Stimulated activated CD8-positive, alpha-beta memory T cell treated with anti-CD3 and anti-CD28 coated beads, Interleukin-7, amount 100 ng/mL, for 24 hours (primary cell): ENCODE measurements at regions not wholly inside any gene's neighbourhood (a gene's known extent, or its start where the extent isn't known, plus 50 kb on each side); places are given as distances from the start of the nearest gene placed in this dataset.

Experiments used
- DNase-seq: peaks from one replicate; pipeline ENCODE4 v3.0.0-alpha.2; 2020; ENCODE audit warnings: low read depth

DNA sequence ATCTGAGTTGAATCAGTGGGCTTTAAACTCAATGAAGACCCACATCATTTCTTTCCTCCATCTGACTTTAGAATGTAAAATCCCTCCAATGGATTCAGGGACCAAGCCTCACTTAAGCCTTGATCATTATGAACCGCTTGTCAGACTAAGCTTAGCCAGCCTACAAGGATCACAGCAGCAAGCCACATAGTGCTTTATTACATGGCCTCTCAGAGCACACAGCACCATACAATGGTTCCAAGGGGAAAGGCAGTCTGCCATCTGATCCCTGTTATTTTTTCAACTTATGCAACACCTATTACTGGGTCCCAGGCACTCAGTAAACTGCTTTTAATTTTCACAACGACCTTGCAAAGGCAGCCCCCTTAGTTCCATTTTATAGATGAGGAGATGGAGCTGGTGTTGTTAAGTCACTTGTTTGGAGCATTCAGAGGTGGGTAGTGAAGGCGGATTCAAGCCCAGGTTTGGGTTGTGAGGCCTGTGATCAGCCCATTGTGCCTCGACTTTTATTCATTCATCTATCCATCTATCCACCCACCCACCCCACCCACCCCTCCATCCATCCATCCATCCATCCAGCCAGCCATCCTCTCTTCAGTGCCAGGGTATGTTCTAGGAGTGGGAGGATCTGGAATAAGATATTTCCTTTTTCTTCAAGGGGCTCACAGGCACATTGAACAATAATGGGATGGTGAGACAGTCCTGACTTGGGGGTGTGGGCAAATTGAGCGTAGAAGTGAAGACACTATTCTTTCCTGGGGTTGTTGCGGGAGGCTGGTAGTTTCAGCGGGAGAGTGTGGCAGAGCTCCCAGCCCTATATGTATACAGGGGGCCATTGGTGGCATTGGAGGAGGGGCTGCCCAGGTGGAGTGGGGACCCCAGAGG, 141.2 kb downstream of the MYCN start:
- no peak for DNase-seq

DNA sequence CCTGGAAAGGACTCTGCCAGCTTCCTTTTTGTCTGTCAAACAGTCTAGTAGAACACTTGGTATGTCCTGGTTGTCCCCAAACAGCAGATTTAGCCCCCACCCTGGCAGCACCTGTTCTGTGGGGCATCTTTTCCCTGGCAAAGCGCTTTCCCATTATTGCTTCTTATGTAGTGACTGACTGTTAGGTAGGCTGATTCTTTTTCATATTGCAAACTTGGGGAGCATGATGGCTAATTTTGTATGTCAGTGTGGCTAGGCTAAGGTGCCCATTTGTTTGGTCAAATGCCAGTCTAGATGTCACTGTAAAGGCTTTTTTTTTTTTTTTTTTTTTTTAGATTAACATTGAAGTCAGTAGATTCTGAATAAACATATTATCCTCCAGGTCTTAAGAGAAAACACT, 140.2 kb downstream of the MYCN start:
- DNase-seq: no peak

DNA sequence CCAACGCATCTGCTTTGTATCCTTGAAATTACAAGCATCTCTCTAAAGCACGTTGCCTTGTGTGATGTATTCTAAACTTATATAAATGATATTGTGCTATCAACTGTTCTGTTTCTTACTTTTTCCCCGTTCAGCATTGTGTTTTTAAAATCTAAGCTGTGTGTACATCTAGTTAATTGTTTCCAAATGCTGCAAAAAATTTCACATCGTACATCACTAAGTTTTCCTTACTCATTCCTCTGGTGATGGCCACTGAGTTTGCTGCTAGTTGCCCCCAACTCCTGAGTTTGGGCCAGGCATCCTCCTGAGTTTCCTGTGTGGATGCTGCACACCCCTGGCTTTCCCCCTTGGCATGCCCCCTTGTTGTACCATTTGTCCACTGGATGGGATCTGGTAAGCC, 139.7 kb downstream of the MYCN start:
- DNase-seq: no peak

DNA sequence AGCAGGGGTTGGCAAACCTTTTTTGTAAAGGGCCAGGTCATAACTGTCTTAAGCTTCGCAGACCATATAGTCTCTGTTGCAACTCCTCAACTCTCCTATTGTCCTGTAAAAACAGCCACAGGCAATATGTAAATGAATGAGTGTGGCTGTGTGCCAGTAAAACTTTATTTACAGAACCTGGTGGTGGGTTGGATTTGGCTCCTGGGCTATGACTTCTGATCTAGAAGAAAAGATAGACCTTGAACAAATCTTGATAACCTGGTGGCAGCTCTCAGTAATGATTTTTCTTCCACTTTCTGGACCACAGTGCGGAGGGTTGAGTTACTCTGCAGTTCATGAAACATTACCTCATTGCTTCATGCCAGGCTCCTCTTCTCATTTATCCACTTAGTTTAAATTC, 139.3 kb downstream of the MYCN start:
- DNase-seq: no peak

DNA sequence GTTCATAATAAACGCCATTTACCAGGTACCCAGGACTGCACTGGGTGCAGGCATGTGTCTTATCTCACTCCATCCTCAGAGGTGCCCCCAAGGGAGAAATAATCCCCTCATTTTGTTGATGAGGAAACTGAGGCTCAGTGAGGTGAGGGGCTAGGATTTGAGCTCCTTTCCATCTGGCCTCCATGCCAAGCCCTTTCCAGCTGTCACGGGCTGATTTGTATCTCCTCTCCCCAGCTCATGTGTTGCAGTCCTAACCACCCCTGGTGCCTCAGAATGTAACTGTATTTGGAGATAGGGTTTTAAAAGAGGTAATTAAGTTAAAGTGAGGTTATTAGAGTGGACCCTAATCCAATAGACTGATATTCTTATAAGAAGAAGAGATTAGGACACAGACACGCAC, 137.3 kb downstream of the MYCN start:
- no peak for DNase-seq

DNA sequence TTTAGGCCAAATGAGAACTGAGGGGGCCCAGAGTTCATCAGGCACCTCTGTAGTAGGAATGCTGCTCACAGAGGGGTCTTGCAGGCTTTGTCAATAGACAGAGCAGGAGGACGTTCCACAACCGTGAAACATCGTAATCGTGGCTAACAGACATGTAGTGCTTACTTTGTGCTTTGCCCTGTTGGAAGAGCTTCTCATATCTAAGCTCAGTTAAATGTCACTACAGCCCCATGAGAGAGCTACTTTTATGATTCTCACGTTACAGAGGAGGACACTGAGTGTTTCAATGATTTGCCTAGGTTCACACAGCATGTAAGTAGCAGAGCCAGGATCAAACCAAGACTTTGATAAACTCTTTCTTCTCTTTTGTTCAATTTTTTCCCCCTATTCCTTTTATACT, 136.6 kb downstream of the MYCN start:
- DNase-seq: no peak

DNA sequence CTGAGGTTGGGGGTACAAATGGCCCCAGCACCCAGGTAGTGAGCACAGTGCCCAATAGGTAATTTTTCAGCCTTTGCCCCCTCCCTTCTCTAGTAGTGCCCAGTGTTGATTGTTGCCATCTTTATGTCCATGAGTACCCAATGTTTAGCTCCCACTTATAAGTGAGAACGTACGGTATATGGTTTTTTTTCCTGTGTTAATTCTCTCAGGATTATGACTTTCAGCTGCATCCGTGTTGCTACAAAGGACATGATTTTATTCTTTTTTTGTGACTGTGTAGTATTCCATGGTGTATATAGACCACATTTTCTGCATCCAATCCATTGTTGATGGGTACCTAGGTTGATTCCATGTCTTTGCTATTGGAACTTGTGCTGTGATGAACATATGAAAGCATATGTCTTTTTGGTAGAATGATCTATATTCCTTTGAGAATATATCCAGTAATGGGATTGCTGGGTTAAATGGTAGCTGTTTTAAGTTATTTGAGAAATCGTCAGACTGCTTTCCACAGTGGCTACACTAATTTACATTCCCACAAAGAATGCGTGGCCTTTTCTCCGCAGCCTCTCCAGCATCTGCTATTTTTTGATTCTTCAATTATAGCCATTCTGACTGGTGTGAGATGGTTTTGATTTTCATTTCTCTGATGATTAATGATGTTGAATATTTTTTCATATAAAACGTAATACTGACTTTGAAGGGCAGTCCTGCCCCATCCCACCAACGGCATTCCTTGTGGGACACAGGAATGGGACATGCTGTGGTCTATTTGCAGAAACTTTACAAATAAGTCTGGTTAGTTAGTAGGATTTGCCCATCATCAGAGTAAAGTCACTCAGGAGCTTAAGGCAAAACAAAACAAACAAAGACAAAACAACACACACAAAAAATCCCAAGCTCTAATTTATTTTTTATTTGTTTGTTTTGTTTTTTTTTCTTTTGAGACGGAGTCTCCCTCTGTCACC, 135.0 kb downstream of the MYCN start:
- no peak for DNase-seq

DNA sequence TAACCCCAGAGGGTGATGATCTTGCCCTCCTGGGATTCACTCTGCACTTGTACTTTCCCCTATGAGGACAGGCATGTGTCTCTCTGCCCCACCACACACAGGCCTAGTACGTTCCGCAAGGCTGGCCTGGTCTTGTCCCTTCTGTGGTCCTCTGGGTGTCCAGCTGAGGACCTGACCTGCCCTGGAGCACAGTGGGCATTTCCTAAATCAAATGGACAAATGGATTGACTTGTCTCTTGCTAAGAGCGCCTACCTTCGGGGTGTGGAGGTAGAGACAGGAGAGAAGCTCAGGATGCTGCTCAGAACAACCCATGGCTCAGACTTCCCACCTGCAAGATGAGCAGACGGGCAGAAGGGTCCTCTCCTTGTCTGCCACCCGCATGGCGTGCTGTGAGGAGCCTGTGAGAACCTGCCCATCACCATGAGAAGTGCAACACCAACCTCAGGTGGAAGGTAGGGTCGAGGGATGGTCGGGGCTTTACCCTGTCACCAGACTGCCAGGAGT, 133.6 kb downstream of the MYCN start:
- DNase-seq: no peak

DNA sequence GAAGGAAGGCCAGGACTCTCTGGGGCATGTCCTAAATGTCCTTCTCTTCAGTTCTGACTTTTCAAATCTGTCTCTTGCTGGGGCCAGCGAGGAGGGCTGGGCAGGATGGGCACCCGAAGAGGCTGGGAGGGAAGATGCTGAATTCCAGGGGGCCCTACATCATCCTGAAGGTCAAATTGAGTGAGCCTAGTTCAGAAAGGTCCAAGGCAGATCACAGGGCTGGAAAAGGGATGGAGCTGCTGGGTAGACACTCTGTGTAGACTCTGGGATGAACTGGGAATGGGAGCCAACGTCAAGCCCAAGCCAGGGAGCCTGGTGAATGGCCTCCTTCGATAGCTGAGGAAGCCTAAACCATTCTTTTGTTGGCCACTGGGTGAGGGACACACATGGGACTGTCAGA, 133.1 kb downstream of the MYCN start:
- no peak for DNase-seq

DNA sequence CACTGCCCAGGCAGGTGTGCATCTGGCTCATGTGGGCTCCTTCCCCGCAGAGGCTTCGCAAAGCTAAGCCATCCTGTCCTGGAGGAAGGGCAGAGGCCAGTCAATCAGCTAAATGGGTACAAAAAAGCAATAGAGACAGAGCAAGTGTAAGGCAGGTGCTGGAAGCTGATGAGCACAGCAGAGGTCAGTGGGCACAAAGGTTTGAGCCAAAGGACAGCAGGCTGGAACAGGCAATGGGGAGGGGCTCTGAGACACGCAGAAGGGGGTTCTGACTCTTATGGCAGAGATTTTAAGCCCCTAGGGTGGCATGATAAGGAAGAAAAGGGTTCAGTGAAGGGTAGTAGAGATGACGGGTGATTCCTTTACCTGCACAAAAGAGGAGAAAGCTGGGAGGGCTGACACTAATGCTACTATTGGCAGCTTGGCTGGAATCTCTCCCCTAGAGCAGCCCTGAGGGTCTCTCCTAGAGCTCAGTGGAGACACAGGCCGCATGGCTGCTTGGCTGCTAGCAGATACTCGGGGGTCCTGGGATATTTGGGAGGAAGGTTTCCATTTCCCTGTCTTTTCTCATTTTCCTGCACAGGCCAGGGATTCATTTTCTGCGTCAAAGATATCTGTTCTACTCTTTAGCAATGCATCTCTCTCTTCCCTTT, 132.4 kb downstream of the MYCN start:
- no peak for DNase-seq

DNA sequence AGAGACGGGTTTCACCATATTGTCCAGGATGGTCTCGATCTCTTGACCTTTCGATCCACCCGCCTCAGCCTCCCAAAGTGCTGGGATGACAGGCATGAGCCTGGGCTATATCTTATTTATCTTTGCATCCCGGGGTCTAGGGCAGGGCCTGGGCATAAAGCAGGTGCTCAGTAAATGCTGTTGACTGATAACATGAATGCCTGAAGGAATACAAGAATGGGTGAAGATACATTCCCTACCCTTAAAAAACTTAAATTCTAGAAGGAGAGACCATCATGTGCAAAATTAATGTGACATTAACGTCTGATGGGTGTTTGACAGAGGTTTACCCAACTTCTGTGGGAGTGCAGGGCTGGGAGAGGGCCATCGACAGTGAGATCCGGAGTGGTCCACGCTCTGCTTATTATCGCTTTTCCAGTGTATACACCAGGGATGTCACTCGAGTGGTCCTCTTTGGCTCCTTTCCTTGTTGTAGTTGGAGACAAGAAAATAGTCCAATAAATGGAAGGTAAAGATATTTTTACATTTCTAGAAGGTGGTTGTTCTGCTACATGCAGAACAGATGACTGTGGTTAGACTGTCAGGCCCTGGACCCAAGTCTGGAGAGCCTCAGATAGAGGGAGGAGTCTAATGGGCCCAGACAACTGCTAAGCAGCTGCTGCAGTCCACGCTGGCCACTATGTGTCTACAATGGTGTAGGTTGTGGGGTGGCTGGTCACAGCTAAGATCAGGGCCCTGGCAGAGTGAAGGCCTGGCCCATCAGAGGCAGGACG, 131.7 kb downstream of the MYCN start:
- DNase-seq: no peak

DNA sequence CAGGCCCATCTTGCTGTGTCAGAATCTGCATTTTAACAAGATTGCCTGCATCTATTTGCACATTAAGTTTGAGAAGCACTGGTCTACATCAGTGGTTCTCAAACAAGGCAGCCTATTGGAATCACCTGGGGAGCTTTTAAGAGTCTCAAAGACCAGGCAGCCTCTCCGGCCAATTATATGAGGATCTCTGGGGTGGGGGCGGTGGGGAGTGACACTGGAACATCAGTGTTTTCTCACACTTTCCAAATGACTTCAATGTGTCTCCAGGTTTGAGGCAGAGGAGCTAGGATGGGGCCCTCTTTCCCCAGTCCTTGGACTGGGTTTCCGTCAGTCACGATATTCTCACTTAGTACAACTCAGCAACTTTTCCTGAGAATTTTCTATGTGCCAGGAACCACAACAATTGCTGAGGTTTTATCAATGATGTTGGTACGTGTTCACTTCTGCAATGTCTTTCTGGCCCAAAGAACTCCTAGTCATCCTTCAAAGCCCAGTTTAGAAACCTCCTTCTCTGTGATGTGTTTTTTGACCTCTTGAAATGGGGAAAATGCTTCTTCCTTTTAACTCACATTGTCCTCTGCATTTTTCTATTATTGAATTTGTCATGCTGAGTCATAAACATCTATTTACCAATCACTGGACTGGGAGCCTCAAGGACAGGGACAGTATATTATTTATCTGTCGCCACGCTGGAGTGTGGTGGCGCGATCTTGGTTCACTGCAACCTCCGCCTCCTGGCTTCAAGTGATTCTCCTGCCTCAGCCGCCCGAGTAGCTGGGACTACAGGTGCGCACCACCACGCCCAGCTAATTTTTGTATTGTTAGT, 130.9 kb downstream of the MYCN start:
- DNase-seq: no peak

DNA sequence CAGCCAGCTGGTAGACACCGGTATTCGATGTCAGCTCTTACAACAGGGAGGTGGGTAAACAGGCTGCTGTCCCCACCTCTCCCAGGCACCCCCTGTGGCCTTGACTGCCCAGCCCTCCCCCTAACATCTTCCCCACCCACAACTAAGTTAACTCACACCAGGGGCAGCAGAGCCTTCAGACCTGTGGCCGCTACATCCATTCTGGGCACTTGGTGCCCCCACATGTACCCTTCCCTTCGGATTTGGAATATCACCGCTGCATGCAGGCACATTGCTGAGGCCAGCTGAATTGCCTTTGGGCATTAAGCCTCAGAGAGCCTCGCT, 130.3 kb downstream of the MYCN start:
- DNase-seq: no peak

DNA sequence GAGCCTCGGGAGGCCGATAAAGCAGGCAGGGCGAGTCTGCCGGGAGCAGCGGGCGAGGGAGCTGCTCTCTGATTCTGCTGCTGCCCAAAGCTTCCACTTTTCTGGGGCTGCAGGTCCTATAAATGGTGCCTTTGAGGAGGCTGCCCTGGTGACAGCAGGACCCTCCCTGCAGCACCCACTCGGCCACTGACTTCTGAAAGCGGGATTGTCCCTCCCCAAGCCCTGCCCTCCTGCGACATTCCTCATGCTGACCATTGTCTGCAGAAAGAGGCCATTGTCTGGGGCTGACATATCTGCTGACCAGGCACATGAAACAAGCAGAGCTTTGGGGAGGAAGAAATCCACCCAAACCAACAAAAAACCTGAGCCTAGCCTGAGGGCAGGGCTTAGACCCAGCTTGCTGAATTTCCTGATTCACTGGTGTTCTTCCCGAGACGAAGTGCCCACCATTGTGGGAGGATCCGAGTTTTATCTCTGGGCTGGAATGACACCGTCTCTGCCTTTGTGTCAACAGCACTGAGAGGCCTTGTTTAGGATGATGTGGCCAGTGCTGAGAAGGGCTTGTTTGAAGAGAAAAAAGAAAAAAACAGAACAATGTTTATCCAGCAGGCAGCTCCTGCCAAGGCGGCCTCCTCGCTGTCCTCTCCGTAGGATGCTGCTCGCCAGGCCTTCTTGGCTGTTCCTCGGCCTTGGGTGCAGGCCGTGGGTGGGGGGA, 129.7 kb downstream of the MYCN start:
- DNase-seq: no peak

DNA sequence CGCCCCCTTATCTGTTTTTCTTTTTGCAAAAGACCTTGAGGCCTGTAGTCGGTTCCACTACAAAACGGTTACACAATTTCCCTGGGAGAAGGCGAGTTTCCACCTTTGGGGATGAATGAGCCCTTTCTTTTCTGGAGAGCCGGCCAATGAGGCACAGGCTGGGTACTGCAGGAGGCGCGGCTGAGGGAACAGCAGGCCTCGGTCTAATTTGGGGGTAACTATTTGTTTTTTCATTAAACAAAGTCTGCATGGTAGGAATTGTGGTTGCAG, 129.2 kb downstream of the MYCN start:
- no peak for DNase-seq

DNA sequence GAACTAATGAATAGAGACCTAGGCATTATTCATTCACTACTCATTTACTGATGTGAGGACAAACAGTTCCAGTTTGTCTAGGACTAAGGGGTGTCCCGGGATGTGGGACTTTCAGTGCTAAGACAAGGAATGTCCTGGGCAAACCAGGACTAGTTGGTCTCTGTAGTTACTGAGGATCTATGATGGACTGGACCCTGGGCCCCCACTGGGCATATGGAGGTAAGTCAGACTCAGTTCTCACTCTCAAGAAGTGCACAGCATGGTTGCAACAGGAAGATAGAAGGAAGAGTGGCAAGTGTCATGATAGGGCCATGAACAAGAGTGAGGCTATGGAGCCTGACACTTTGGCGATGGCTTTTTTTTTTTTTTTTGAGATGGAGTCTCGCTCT, 128.2 kb downstream of the MYCN start:
- DNase-seq: no peak

DNA sequence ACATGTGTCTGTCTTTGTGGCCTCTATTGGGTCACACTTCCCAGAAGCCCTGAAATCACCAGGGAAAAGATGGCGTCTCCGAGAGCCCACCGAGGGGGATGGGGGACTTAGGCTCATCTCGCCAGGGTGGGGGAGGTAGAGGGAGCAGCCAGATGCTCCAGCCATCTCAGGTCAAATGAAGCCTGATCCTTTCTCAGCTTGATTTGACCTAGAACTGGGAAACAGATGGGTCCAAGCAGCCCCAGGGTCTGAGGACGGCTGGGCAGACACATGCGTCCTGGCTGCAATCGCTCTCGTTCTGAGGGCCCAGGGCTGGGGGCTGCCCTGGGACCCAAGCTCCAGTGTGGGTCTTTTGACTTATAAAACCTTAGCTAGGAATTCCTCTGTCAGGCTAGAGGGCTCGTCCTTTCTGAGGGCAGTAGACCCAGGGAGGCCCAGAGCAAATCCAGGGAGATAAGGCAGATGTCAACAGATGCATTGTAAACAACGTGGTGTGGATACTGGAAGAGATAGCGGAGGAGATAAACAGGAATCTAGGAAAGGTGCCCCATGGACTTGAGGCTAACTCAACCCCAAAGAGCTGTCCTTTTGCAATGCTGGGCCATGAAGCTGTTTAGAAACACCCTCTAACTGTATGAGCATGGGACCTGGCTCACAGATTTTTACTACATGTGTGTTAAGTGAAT, 127.7 kb downstream of the MYCN start:
- no peak for DNase-seq

DNA sequence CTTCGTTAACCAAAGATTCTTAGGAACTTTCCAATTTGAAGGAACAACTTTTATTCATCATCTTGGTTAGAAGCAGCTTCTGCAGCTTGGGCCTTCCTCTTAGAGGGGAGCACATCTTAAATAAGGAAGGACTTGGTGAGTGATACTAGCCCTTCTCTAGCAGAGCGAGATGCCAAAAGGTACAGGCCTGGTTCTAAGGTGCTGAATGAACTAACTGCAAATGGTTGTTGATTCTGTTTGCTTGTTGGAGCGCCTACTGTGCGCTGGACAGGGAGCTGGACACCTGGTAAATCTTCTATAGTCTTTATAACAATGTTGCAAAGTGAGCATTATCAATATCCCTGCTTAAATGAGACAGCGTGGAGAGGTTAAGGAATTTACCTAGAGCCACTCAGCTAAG, 127.1 kb downstream of the MYCN start:
- no peak for DNase-seq

DNA sequence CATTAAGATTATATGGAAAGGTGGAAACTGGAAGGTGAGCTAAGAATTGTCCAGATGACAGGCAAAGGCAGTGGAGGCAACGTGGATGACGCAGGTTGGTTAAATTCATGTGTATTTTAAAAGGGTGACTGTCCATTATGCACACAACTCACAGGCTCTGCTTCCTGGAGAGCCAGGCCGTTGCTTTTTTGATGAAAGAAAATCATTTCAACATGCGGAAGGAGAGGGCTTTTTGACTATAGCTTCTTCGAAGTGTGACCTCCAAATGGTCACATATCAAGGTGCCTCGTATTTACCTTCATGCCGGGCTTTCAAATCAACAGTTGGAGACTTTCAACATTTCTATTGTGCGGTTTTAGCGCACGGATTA, 126.7 kb downstream of the MYCN start:
- no peak for DNase-seq
